DOHH2 (cell line): ENCODE measurements at regions not wholly inside any gene's neighbourhood (a gene's known extent, or its start where the extent isn't known, plus 50 kb on each side); places are given as distances from the start of the nearest gene placed in this dataset.

Source experiments
- H3F3A ChIP-seq: fragments of 200-600 bp; sonication (generic), shearing (Covaris generic); 2 replicates; pipeline ENCODE4 v1.6.0; 2016; ENCODE audit warnings: antibody characterized with exemption, mild to moderate bottlenecking; ENCODE audit not compliant: control insufficient read depth, insufficient read depth
- H3K27ac ChIP-seq: fragments of 200-600 bp; sonication (generic); 2 replicates; pipeline ENCODE4 v1.5.1; 2014; ENCODE audit warnings: low read depth, mild to moderate bottlenecking, low read length, moderate library complexity
- H3K27me3 ChIP-seq: fragments of 200-600 bp; sonication (generic); 2 replicates; pipeline ENCODE4 v1.6.1; 2014; ENCODE audit warnings: mild to moderate bottlenecking, low read length, mixed read lengths; ENCODE audit not compliant: control insufficient read depth
- H3K36me3 ChIP-seq: fragments of 200-600 bp; sonication (generic); 2 replicates; pipeline ENCODE4 v1.6.1; 2014; ENCODE audit warnings: mild to moderate bottlenecking, low read length, moderate library complexity, mixed read lengths; ENCODE audit not compliant: control insufficient read depth
- H3K4me1 ChIP-seq: fragments of 200-600 bp; sonication (generic); 2 replicates; pipeline ENCODE4 v1.6.1; 2014; ENCODE audit warnings: mild to moderate bottlenecking, low read length, mixed read lengths; ENCODE audit not compliant: control insufficient read depth
- H3K4me2 ChIP-seq: fragments of 200-600 bp; sonication (generic); 2 replicates; pipeline ENCODE4 v1.6.0; 2014; ENCODE audit warnings: mild to moderate bottlenecking, low read length, moderate library complexity
- H3K4me3 ChIP-seq: fragments of 200-600 bp; sonication (generic); 2 replicates; pipeline ENCODE4 v1.5.1; 2014; ENCODE audit warnings: mild to moderate bottlenecking, low read length, mixed read lengths
- H3K79me2 ChIP-seq: fragments of 200-600 bp; sonication (generic); 2 replicates; pipeline ENCODE4 v1.6.1; 2014; ENCODE audit warnings: mild to moderate bottlenecking, low read length, mixed read lengths; ENCODE audit not compliant: control insufficient read depth
- H3K9me2 ChIP-seq: fragments of 200-600 bp; sonication (generic); replicated peaks from 2 replicates; pipeline ENCODE4 v1.6.1; 2014; ENCODE audit warnings: mild to moderate bottlenecking, low read length, mixed read lengths; ENCODE audit not compliant: control insufficient read depth
- H3K9me3 ChIP-seq: fragments of 200-600 bp; sonication (generic); 2 replicates; pipeline ENCODE4 v1.6.1; 2014; ENCODE audit warnings: antibody characterized with exemption, low read length, mixed read lengths; ENCODE audit not compliant: control insufficient read depth, insufficient read depth
- H4K20me1 ChIP-seq: fragments of 200-600 bp; sonication (generic); 2 replicates; pipeline ENCODE4 v1.6.0; 2014; ENCODE audit warnings: low read depth, mild to moderate bottlenecking, antibody characterized with exemption, low read length, moderate library complexity; ENCODE audit not compliant: control insufficient read depth, insufficient read depth
- EZH2phosphoT487 ChIP-seq: fragments of 200-600 bp; sonication (generic); IDR thresholded peaks from 2 replicates; pipeline ENCODE4 v1.6.1; 2017; ENCODE audit warnings: borderline replicate concordance, mild to moderate bottlenecking, antibody characterized with exemption, low read length, moderate library complexity, mixed read lengths
- TF ChIP-seq, protein P1 (sequence below): fragments of 200-600 bp; sonication (generic); IDR thresholded peaks from one replicate; pipeline ENCODE4 v1.5.1; 2014; ENCODE audit warnings: antibody characterized with exemption, mild to moderate bottlenecking, low read depth, low read length; ENCODE audit not compliant: poor library complexity, severe bottlenecking

- Histone ChIP-seq H3K27me3 (peaks cover 21% of the 10 kb centered on the region), H3K9me2 (no peaks in the 10 kb centered on the region)
These were observed 247.1 kb downstream of the MIAT start for GRCh38 chr22:26904483-26904882.

DNA sequence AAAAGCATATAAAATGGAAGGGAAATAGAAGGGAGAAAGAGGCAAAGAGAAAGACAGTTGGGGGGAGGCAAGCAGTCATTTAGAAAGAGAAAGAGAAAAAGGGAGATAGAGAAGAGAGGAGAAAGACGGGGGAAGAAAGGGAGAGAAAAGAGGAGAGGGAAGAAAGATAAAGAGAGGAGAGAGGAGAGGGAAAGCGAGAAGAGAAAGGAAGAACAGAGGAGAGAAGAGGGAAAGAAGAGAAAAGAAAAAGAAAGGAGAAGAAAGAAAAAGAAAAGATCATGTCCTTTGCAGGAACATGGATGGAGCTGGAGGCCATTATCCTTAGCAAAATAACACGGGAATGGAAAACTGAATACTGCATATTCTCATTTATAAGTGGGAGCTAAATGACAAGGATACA, 247.7 kb downstream of the MIAT start:
- Histone ChIP-seq H3K4me1 (peaks cover 4% of the 10 kb centered on the region; the same call in 1 of the 2 replicates), H3K27me3 (peaks cover 21% of the 10 kb centered on the region), H3K9me3 (no peaks in the 10 kb centered on the region), H3K4me2 (no peak overlapping the region), H3K79me2 (no peaks in the 10 kb centered on the region), H3K4me3 (no peak overlapping the region), H4K20me1 (no peaks in the 10 kb centered on the region), H3K36me3 (no peaks in the 10 kb centered on the region), H3F3A (no peaks in the 10 kb centered on the region), H3K27ac (no peak overlapping the region), H3K9me2 (no peaks in the 10 kb centered on the region)
- no peak for TF ChIP-seq EZH2phosphoT487
- TF ChIP-seq, protein P1, sequence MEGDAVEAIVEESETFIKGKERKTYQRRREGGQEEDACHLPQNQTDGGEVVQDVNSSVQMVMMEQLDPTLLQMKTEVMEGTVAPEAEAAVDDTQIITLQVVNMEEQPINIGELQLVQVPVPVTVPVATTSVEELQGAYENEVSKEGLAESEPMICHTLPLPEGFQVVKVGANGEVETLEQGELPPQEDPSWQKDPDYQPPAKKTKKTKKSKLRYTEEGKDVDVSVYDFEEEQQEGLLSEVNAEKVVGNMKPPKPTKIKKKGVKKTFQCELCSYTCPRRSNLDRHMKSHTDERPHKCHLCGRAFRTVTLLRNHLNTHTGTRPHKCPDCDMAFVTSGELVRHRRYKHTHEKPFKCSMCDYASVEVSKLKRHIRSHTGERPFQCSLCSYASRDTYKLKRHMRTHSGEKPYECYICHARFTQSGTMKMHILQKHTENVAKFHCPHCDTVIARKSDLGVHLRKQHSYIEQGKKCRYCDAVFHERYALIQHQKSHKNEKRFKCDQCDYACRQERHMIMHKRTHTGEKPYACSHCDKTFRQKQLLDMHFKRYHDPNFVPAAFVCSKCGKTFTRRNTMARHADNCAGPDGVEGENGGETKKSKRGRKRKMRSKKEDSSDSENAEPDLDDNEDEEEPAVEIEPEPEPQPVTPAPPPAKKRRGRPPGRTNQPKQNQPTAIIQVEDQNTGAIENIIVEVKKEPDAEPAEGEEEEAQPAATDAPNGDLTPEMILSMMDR: no peak

More at GRCh38 chr22:26904483-26904882, 247.1 kb downstream of the MIAT start:
- Histone ChIP-seq H3K79me2 (no peaks in the 10 kb centered on the region), H3F3A (no peaks in the 10 kb centered on the region), H3K27ac (no peak overlapping the region), H3K4me2 (no peak overlapping the region), H3K9me3 (no peaks in the 10 kb centered on the region), H4K20me1 (no peaks in the 10 kb centered on the region), H3K4me3 (no peak overlapping the region), H3K36me3 (no peaks in the 10 kb centered on the region), H3K4me1 (peaks cover 4% of the 10 kb centered on the region; the same call in 1 of the 2 replicates)
- TF ChIP-seq EZH2phosphoT487: no peak
- TF ChIP-seq, protein P1: no peak

DNA sequence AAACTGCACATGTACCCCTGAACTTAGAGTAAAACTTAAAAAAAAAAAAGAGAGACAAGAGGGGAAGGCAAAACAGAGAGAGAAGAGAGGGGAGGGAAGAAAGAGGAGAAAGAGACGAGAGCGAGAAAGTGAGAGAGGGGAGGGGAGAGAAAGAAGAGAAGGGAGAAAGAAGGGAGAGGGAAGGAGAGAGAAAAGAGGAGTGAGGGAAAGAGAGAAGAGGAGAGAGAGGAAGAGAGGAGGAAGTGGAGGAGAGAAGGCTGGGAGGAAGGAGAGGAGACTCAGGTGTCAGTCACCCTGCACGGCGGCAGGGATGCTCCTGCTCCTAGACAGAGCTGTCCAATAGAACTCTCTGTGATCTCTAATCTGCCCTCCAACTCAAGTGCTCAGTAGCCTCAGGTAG, 248.3 kb downstream of the MIAT start:
- no peak overlapping the region for H3K4me3 ChIP-seq
- no peak overlapping the region for H3K27ac ChIP-seq
- no peaks in the 10 kb centered on the region for H3F3A ChIP-seq
- TF ChIP-seq, protein P1: no peak
- TF ChIP-seq EZH2phosphoT487: no peak
- peaks cover 21% of the 10 kb centered on the region for H3K27me3 ChIP-seq
- H3K9me3 ChIP-seq: no peaks in the 10 kb centered on the region
- no peaks in the 10 kb centered on the region for H3K79me2 ChIP-seq
- no peak overlapping the region for H3K4me2 ChIP-seq
- peaks cover 4% of the 10 kb centered on the region; the same call in 1 of the 2 replicates for H3K4me1 ChIP-seq
- no peaks in the 10 kb centered on the region for H3K9me2 ChIP-seq
- H4K20me1 ChIP-seq: no peaks in the 10 kb centered on the region
- H3K36me3 ChIP-seq: no peaks in the 10 kb centered on the region
